ENCODE measurements at regions not wholly inside any gene's neighbourhood (a gene's known extent, or its start where the extent isn't known, plus 50 kb on each side); places are given as distances from the start of the nearest gene placed in this dataset.

- no peak for TF ChIP-seq EZH2phosphoT487 (IDR thresholded peaks at IDR 0.05; ENCODE audit: insufficient read depth, low read depth)
- no peak for TF ChIP-seq EZH2 (IDR thresholded peaks at IDR 0.05; ENCODE audit: insufficient read depth, poor library complexity, severe bottlenecking)
Observed at GRCh38 chr1:222040121-222040805, 298.4 kb upstream of the DUSP10 start.

Data from GM23248 (cell line).